Stromal cell of bone marrow (primary cell): ENCODE measurements at regions not wholly inside any gene's neighbourhood (a gene's known extent, or its start where the extent isn't known, plus 50 kb on each side); places are given as distances from the start of the nearest gene placed in this dataset.
A peak's percentile ranks its signal among the peaks of the same experiment; 100 is the strongest.

ENCODE experiments used
- DNase-seq: peaks from one replicate; pipeline ENCODE4 v3.0.0-alpha.2; 2012; ENCODE audit warnings: low read depth

DNA sequence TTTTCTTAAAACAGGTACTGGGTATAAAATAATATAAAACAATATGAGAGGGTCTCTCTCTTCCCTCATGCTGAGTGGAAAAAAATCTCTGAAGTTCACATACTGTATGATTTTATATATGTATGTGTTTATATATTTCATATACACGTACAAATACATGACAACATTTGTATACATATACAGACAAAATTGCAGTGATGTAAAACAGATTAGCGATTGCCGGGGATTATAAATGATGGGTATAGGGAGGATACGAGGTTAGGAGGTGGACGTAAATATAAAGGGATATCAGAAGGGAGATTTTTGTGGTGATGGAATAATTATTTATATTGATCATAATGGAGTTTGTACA, 194.8 kb upstream of the PRSS16 start:
- no peak for DNase-seq

DNA sequence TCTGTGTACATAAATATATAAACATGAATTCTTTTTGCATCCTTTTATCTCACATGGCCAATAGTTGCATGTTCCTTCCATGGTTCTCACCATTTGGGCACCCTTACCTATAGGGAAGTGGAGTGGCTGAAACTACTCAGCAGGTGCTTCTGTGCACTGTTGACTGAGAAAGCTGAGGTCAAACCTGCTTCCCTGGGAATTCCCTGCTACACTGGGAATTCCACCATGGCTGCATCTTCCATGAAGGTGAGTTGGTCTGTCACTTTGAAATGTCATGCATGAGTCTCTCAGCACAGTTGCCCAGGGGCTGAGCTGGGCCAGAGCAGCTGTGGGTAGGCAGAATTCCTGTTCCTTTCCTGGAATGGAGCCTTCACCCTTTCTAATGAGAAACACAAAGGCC, 193.8 kb upstream of the PRSS16 start:
- DNase-seq, result no peak

GRCh38 chr6:27056615-27057014, 190.9 kb upstream of the PRSS16 start:
- DNase-seq, result no peak

- no peak for DNase-seq
Measured at GRCh38 chr6:27059621-27060425, 187.7 kb upstream of the PRSS16 start.

DNA sequence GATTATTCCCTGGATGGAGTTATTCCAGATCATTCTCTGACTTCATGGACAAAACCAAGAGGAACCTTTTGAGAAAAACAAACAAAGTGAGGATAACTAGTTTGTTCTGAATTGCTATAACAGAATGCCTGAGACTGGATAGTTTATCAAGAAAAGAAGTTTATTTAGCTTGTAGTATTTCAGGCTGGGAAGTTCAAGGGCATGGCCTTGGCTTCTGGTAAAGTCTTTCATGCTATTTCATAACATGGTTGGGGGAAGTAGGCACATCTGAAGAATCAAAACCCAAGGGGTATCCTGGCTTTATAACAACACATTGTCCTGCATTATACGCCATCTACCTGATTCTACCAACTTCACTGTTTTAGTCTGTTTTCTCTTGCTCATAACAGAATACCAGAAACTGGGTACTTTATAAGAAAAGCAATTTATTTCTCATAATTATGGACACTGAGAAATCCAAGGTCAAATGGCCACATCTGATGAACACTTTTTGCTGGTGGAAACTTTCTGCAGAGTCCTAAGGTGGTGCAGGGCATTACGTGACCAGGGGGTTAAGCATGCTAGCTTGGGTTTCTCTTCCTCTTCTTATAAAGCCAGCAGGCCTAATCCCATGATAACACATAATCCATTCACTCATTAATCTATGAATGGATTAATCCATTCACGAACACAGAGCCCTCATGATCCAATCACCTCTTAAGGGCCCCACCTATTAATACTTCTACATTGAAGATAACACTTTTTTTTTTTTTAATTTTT, 186.1 kb upstream of the PRSS16 start:
- DNase-seq, result no peak

GRCh38 chr6:27062755-27063154, 184.7 kb upstream of the PRSS16 start:
- DNase-seq, result no peak

- DNase-seq, result no peak
Measured at GRCh38 chr6:27065183-27065582, 182.3 kb upstream of the PRSS16 start.

- DNase-seq, result no peak
Measured at GRCh38 chr6:27066381-27066780, 181.1 kb upstream of the PRSS16 start.

GRCh38 chr6:27066802-27067201, 180.7 kb upstream of the PRSS16 start:
- DNase-seq, result no peak

- DNase-seq, result no peak
Measured at GRCh38 chr6:27073441-27073840, 174.1 kb upstream of the PRSS16 start.

GRCh38 chr6:27076116-27076515, 171.4 kb upstream of the PRSS16 start:
- DNase-seq, result no peak

GRCh38 chr6:27078734-27079357, 168.7 kb upstream of the PRSS16 start:
- DNase-seq, result peak; percentile 52

DNA sequence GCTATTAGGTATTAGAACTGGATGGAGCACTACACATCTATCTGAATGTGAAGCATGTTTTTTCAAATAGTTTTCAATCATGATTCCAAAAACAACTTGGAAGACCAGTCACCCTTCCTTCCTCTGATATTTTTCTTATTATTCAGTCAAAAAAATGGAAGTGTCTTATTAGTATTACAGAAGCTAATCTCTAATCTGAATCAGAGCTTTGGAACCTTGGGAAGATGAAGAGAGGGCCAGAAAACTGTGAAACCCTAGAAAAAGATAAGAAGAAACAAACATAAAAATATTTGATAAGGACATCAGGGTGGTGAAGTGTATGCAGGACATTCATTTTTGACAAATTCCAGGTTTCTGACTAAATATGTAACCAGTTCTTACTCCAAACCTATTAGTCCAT, 166.3 kb upstream of the PRSS16 start:
- no peak for DNase-seq

GRCh38 chr6:27081931-27082330, 165.6 kb upstream of the PRSS16 start:
- no peak for DNase-seq

DNA sequence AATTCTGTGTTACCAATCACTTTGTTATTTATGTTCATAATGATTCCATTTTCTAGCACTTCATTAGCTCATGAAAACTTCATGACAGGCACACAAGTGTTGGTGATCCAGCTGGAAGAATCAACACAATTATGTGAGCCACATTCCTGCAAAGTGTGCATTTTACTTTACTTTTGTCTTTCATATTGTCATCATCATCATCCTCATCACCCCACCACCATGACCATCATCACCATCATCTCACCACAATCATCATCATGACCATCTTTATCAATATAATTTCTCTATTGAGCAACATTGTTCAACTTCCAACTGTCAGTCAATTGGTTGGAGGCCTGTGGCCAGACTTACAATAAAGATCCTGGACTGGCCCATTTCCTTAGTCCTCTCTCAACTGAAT, 159.4 kb upstream of the PRSS16 start:
- DNase-seq, result no peak

- peak; percentile 61 for DNase-seq
Measured at GRCh38 chr6:27091661-27092315, 155.7 kb upstream of the PRSS16 start.

GRCh38 chr6:27092316-27092692, 155.2 kb upstream of the PRSS16 start:
- DNase-seq, result no peak

GRCh38 chr6:27095914-27096313, 151.6 kb upstream of the PRSS16 start:
- no peak for DNase-seq

DNA sequence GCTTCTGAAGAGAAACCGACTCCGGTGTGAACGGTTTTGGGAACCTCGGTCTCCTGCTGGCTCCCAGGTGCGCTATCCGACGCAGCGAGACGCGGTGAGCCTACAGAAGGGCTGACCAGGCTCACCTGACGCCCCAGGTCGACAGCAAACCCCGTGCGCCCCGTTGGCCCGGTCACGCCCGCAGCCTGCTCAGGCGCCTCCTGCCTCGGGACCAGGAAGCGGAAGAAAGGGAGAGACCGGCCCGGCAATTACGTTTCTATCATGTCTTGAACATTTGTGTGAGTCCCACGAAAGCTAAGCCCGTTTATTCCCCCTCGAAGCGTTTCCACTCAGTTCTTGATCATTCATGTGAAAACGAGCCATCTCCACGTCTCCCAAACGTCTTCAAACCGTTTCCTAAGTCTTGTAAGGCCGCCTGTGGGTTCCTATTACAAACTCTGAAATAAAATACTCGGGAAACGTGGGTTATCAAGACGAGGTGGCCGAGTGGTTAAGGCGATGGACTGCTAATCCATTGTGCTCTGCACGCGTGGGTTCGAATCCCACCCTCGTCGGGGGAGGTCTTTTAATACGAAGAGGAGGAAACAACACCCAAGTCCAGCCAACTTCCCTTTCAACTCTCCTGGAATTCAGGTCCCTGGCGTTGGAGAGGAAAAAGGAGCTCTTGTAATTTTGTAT, 150.5 kb upstream of the PRSS16 start:
- no peak for DNase-seq

GRCh38 chr6:27098956-27099355, 148.5 kb upstream of the PRSS16 start:
- no peak for DNase-seq

- no peak for DNase-seq
Measured at GRCh38 chr6:27100921-27101320, 146.6 kb upstream of the PRSS16 start.

DNA sequence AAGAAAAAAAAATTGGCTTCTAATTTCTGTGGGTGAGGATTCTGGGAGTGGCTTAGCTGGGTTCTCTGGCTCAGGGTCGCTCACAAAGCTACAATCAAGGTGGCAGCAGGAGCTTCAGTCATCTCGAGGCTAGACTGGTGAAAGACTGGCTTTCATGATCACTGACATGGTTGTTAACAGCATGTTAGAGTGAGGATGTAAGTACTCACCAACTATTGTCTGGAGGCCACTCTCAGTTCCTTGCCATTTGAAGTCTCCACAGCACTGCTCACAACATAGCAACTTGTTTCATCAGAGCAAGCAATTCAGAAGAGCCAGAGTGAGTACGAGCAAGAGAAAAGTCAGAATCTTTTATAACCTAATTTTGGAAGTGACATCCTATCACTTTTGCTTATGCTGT, 145.7 kb upstream of the PRSS16 start:
- DNase-seq, result no peak
